ENCODE measurements at regions not wholly inside any gene's neighbourhood (a gene's known extent, or its start where the extent isn't known, plus 50 kb on each side); places are given as distances from the start of the nearest gene placed in this dataset.
"Not testable (repeated sequence)": the region's sequence is repeated elsewhere in the genome, so short reads cannot be mapped to it uniquely, and the experiment has no call there.

DNA sequence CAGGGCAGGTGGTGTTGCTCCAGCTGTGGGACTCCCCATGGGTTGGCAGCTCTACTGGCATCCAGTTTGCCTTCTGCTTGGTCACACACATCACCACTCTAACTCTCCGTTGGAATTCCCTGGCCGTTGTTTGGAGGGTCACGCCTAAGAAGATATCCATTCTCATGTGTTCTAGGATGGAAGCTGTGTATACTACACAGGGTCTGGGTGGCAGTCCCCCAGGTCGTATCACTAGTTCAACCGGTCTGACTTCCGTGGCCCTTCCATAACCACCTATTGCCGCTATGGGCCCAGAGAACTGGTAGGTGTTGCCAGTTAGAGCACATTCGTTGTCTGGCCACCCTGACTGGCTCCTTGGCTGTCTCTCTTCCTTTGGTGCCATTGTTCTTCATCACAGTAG is 456.3 kb downstream of the TMEM121 start:
- Histone ChIP-seq H3K27me3 (no peaks in the 10 kb centered on the region), H3K4me3 (no peak overlapping the region), H3K27ac (no peak overlapping the region), H3K9me3 (ENCODE audit: low read depth) (no peaks in the 10 kb centered on the region), H3K4me1 (ENCODE audit: low read depth) (no peaks in the 10 kb centered on the region), H3K36me3 (no peaks in the 10 kb centered on the region)
- no peak for DNase-seq (ENCODE audit: low read depth in 1 of 2, low spot score in 1 of 2)
- no peak for TF ChIP-seq CTCF (IDR thresholded peaks at IDR 0.05; ENCODE audit: low read depth, low read length)

DNA sequence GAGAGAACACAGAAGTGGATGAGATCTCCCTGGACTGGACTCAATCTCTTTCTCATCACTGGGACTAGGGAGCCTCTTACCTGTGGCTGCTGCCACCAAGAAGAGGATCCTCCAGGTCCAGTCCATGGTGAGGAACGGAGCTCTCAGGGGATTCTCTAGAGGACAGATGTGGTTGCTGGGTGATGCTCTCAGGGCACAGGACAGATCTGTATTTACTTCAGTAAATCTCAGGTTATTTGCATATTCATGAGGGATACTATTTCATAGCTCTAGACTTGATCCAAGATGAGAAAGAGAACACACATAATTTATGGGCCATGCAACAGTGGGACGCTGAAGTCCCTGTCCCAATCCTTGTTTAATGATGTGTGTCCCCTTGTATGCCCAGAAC is 460.5 kb downstream of the TMEM121 start:
- TF ChIP-seq CTCF (IDR thresholded peaks at IDR 0.05; ENCODE audit: low read depth, low read length): no peak
- Histone ChIP-seq H3K27ac (no peak overlapping the region), H3K4me1 (ENCODE audit: low read depth) (no peaks in the 10 kb centered on the region), H3K9me3 (ENCODE audit: low read depth) (no peaks in the 10 kb centered on the region), H3K27me3 (no peaks in the 10 kb centered on the region), H3K4me3 (no peak overlapping the region), H3K36me3 (no peaks in the 10 kb centered on the region)
- no peak for DNase-seq (ENCODE audit: low read depth in 1 of 2, low spot score in 1 of 2)

GRCh38 chr14:105987563-105987962 is 461.2 kb downstream of the TMEM121 start:
- H3K4me1 ChIP-seq (ENCODE audit: low read depth): no peaks in the 10 kb centered on the region
- no peak for DNase-seq (ENCODE audit: low read depth in 1 of 2, low spot score in 1 of 2)
- no peaks in the 10 kb centered on the region for H3K27me3 ChIP-seq
- H3K4me3 ChIP-seq: no peak overlapping the region
- no peak for TF ChIP-seq CTCF (IDR thresholded peaks at IDR 0.05; ENCODE audit: low read depth, low read length)
- no peaks in the 10 kb centered on the region for H3K36me3 ChIP-seq
- no peaks in the 10 kb centered on the region for H3K9me3 ChIP-seq (ENCODE audit: low read depth)
- H3K27ac ChIP-seq: no peak overlapping the region

DNA sequence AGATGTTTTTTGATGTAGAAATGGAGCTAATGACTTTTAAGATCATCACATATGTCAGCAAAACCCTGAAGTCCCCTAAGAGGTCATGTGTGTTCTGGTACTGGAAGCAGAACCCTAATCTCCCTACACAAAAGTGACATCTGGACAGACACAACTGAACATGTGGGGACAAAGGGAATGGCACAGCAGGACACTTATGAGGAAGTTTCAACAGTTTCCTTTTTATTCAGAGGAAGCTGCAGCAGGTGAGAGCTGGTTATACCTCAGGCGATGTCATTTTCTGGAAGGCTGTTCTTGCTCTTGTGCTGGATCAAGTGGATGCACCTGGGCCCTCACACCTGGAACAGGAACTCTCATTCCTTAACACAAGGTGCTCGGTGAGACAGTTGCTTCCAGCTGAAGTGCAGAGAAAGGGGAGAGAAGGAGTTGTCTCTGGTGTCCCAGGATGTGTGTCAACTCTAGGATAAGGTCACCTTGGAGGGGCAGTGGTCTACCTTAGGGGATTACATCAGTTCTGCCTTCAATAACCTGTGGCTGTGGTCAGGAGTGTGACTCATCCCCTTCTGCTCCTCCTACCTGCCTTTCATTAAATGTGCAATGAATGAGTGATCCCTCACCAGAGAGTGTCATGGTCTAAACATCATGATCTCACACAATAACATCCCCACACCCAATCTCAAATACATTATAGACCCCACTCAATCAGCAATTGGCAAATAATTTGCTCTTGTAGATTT is 463.4 kb downstream of the TMEM121 start:
- DNase-seq (ENCODE audit: low read depth in 1 of 2, low spot score in 1 of 2): no peak
- no peak overlapping the region for H3K4me3 ChIP-seq
- no peaks in the 10 kb centered on the region for H3K4me1 ChIP-seq (ENCODE audit: low read depth)
- H3K36me3 ChIP-seq: no peaks in the 10 kb centered on the region
- H3K9me3 ChIP-seq (ENCODE audit: low read depth): no peaks in the 10 kb centered on the region
- H3K27ac ChIP-seq: no peak overlapping the region
- TF ChIP-seq CTCF (IDR thresholded peaks at IDR 0.05; ENCODE audit: low read depth, low read length): no peak
- no peaks in the 10 kb centered on the region for H3K27me3 ChIP-seq

GRCh38 chr14:105991677-105992076 is 465.3 kb downstream of the TMEM121 start:
- not testable (repeated sequence) for H3K36me3 ChIP-seq; H3K27me3 ChIP-seq; H3K27ac ChIP-seq; DNase-seq (ENCODE audit: low read depth in 1 of 2, low spot score in 1 of 2); H3K4me3 ChIP-seq; H3K9me3 ChIP-seq (ENCODE audit: low read depth); H3K4me1 ChIP-seq (ENCODE audit: low read depth)

GRCh38 chr14:105993814-105994213 is 467.4 kb downstream of the TMEM121 start:
- no peak for TF ChIP-seq CTCF (IDR thresholded peaks at IDR 0.05; ENCODE audit: low read depth, low read length)
- no peaks in the 10 kb centered on the region for H3K36me3 ChIP-seq
- H3K4me1 ChIP-seq (ENCODE audit: low read depth): no peaks in the 10 kb centered on the region
- no peak overlapping the region for H3K27ac ChIP-seq
- H3K27me3 ChIP-seq: no peaks in the 10 kb centered on the region
- DNase-seq (ENCODE audit: low read depth in 1 of 2, low spot score in 1 of 2): no peak
- H3K9me3 ChIP-seq (ENCODE audit: low read depth): peaks cover 4% of the 10 kb centered on the region
- no peak overlapping the region for H3K4me3 ChIP-seq

DNA sequence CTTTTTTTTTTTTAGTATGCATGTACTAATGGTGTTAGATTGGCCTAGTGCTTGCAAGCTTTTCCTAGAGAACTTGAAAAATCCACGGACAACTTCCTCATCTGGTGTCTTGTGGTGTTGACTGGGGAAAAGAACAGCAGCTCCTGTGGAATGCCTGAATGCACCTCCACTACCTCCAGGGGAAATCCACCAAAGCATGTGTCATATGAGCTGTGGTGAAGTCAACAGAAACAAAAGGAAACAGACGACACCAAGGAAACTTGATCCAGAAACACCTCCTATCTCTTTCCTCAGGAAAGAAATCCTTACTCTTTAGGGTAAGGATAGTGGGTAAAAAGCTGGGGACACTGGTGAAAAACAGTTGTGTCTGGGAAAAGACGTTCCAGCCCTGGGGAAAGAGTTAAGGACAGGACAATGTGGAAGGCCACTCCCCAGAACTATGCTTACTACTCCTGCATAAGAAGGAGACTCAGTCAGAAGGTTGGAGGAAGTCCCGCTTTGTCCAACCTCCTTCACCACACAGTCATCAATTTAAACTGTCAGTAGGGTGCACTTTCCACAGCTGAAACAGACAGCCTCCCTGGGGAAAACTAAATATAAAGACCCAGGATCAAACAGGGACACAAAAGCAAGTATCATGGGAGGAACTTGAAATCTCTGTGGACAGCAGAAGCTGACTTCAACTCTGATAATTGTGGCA is 468.8 kb downstream of the TMEM121 start:
- not testable (repeated sequence) for H3K4me3 ChIP-seq; DNase-seq (ENCODE audit: low read depth in 1 of 2, low spot score in 1 of 2); H3K9me3 ChIP-seq (ENCODE audit: low read depth); H3K27ac ChIP-seq; H3K36me3 ChIP-seq; H3K4me1 ChIP-seq (ENCODE audit: low read depth); H3K27me3 ChIP-seq

GRCh38 chr14:105998597-105998996 is 472.2 kb downstream of the TMEM121 start:
- not testable (repeated sequence) for H3K27ac ChIP-seq; H3K36me3 ChIP-seq; DNase-seq (ENCODE audit: low read depth in 1 of 2, low spot score in 1 of 2); H3K4me3 ChIP-seq; H3K4me1 ChIP-seq (ENCODE audit: low read depth); H3K9me3 ChIP-seq (ENCODE audit: low read depth); H3K27me3 ChIP-seq
